AG09319 (cell line): ENCODE measurements at regions not wholly inside any gene's neighbourhood (a gene's known extent, or its start where the extent isn't known, plus 50 kb on each side); places are given as distances from the start of the nearest gene placed in this dataset.

Experiments
- DNase-seq: peaks from one replicate; pipeline ENCODE4 v3.0.0-alpha.2; 2010; ENCODE audit warnings: low read depth; ENCODE audit errors: extremely low read depth
- TF ChIP-seq, protein P1 (sequence below): IDR thresholded peaks from 2 replicates; pipeline ENCODE4 v1.5.1; 2011; ENCODE audit warnings: low read depth, mild to moderate bottlenecking, inconsistent platforms, low read length, moderate library complexity

DNA sequence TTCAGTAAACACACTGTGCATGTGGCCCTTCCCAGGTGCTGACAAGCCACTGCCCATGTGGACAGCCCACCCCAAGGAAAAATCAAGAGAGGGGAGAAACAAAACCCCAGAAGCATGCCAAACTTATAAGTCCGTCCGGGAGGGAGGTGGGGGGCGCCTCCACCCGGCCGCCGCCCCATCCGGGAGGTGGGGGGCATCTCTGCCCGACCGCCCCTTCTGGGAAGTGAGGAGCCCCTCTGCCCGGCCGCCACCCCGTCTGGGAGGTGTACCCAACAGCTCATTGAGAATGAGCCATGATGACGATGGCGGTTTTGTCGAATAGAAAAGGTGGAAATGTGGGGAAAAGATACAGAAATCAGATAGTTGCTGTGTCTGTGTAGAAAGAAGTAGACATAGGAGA is 53.8 kb upstream of the C2CD4B start:
- TF ChIP-seq, protein P1, sequence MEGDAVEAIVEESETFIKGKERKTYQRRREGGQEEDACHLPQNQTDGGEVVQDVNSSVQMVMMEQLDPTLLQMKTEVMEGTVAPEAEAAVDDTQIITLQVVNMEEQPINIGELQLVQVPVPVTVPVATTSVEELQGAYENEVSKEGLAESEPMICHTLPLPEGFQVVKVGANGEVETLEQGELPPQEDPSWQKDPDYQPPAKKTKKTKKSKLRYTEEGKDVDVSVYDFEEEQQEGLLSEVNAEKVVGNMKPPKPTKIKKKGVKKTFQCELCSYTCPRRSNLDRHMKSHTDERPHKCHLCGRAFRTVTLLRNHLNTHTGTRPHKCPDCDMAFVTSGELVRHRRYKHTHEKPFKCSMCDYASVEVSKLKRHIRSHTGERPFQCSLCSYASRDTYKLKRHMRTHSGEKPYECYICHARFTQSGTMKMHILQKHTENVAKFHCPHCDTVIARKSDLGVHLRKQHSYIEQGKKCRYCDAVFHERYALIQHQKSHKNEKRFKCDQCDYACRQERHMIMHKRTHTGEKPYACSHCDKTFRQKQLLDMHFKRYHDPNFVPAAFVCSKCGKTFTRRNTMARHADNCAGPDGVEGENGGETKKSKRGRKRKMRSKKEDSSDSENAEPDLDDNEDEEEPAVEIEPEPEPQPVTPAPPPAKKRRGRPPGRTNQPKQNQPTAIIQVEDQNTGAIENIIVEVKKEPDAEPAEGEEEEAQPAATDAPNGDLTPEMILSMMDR: no peak
- DNase-seq: no peak

DNA sequence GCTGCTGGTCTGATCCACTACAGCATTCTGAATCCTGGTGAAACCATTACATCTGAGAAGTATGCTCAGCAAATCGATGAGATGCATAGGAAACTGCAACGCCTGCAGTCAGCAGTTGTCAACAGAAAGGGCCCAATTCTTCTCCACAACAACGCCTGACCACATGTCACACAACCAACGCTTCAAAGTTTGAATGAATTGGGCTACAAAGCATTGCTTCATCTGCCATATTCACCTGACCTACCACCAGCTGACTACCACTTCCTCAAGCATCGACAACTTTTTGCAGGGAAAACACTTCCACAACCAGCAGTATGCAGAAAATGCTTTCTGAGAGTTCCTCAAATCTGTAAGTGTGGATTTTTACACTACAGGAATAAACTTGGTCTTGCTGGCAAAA is 54.7 kb upstream of the C2CD4B start:
- DNase-seq: no peak
- TF ChIP-seq, protein P1: no peak

DNA sequence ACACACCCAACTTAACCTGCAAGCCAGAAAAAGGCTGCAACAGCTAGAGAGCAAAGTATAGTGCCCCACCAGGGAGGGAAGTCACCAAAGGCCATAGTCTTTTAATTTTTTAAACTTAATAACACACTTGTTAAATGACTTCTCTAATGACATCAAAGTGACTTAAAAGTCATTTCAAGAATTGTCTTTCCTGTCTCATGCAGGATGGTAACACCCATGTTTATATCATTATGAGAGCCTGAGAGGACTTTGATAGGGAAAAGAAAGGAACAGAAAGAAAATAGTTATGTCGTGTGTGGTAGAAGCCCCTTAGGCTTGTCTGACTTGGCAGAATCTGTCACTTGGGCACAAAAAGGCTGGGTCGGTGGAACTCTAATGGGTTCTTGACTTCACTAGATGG is 57.9 kb upstream of the C2CD4B start:
- DNase-seq: no peak
- TF ChIP-seq, protein P1: no peak

DNA sequence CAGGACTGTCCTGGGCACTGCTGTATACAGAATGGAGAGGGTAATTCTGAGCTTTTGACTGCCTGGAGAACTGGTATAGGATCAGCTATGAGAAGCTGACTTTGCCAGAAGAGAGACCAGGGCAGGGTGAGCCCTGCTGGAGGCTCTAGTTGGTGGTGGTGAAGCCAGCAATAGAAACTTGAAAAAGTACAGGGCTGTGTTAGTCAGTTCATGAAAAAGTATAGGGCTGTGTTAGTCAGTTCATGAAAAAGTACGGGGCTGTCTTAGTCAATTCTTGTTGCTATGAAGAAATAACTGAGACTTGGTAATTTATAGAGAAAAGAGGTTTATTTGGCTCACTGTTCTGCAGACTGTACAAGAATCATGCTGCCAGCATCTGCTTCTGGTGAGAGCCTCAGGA is 63.5 kb upstream of the C2CD4B start:
- no peak for DNase-seq
- TF ChIP-seq, protein P1: no peak

DNA sequence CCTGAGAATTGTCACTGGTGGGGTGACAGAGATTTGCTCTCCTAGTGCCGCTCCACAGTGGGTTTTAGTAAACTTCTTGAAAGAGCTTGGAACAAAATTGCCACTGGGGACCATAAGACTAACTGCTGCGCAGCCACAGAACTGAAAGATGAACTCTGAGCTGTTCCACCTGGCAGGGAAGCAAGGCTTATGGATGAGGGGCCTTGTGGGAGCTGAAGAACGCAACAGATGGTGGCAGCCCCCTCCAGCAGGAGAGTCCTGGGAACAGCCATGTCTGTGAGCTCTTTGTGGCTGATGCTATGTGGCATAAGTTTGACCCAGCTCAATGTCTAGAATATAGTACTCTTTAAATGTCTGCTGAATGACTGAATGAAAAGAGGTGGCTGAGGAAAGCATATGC is 66.8 kb upstream of the C2CD4B start:
- TF ChIP-seq, protein P1: no peak
- DNase-seq: no peak

DNA sequence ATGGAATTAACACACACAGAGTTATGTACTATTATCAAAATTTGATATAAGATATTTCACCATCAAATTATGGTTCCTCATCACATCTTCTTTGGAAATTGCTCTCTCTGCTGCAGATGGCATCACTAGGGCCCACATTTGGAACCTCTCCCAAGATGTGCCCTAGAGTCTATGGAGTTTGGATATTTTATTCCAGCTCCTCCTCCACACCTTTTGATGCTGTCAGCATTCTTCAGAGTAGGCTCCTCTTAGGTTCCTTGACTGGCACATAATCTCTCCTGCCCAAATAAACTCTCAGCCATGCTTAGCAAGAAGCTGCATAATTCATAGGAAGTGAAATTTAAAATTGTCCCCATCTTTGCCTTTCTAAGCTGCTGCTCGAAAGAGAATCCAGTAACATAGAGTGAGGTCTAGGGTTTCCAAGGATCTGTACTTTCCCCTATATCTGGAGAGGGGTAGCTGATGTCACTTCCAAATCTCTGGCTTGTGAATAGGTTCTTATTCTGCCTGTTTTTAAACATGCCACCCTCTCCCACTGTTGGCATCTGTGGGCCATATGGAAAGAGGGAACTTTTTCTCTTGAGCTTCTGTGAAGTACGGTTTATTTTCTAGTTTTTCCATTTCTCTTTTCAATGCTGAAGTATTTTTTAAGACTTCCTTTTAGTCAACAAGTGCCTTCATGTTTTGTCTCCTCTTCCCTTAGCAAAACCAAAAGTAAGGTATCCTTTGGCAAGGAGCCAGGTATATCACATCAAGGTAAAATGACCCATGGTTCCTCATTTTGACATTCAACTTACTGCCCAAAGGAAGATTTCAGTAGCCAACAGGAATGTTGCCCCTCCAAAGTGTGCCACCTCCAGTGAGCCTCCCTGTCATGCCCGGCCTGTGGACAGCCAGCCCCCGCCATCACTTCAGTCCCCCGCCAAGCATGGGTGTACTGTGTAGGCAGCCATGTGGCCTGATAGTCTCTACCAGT is 75.3 kb upstream of the C2CD4B start:
- no peak for DNase-seq
- TF ChIP-seq, protein P1: no peak

DNA sequence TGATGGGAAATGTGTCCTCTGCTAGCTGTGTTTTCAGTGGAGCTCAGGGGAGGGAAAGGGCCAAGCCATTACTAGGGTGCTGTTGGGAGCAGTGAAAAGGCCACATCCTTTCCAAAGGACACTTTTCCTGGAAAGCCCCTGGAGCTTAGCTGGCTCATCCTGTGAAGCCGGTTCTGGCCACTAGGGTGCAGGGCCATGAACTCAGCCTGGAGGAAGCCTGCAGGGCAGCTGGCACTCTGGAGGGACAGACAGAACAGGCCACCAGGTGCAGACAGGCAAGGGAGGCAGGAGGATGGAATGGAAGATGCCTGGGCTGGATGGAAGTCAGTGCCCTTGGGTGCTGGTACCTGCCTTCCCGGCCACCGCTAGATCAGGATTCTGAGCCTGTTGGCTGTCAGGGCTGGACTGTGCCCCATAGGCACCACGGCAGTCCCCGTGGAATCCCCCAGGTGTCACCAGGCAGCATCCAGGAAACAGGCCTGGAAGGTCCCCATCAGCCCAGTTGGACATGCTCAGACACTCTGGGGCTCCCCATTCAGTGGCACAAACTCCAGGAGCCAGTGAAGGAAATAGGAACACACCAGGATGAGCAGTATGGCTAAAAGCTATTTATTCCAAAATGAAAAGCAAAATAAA is 76.2 kb upstream of the C2CD4B start:
- DNase-seq: no peak
- TF ChIP-seq, protein P1: peak; percentile 27
